B cell (primary cell): ENCODE measurements at regions not wholly inside any gene's neighbourhood (a gene's known extent, or its start where the extent isn't known, plus 50 kb on each side); places are given as distances from the start of the nearest gene placed in this dataset.

Source experiments
- EZH2 ChIP-seq: IDR thresholded peaks from 2 replicates; pipeline ENCODE4 v1.6.1; 2012; ENCODE audit warnings: borderline replicate concordance, low read depth, mild to moderate bottlenecking, moderate library complexity, low read length; ENCODE audit not compliant: insufficient read depth, poor library complexity, severe bottlenecking
- TF ChIP-seq, protein P1 (sequence below): fragments of 200-600 bp; IDR thresholded peaks from one replicate; pipeline ENCODE4 v1.8.0; 2022; ENCODE audit warnings: antibody characterized with exemption, mild to moderate bottlenecking

DNA sequence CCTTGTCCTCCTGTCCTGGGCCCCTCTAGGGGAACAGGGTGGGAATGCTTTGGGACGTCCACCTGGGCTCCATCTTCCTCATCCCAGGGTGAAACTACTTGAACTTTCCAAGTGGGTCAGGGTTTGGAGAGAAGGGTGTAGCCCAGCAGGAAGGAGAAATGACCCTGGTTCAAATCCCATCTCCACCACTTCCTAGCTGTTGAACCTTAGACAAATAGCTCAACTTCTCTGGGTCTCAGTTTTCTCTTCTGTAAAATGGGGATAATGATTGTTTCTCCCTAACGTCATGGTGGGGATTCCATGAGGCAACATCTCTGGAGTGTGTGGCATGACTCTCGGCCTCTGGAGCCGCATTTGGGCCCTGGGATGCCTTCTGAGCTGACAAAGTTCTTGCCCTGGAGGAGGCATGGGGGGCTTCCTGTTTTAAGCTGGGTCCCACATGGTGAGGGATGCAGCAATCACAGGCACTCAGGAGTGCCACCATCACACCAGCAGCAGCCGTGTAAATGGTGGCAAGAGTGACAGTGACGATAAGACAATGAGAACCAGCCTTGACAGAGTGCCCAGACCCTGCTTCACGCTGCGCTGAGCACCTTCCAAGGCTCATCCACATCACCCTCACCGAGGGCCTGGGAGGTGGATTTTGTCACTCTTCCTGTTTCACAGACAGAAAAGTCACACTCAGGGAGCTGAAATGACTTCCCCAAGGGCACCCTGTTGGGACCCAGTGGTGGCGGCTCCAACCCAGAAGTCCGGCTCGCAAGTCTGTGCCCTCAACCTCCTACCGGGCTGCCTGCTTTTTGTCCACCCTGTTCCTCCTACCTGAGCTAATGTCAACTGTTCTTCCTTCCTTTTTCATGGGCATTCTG is 69.5 kb upstream of the IER5L start:
- TF ChIP-seq, protein P1, sequence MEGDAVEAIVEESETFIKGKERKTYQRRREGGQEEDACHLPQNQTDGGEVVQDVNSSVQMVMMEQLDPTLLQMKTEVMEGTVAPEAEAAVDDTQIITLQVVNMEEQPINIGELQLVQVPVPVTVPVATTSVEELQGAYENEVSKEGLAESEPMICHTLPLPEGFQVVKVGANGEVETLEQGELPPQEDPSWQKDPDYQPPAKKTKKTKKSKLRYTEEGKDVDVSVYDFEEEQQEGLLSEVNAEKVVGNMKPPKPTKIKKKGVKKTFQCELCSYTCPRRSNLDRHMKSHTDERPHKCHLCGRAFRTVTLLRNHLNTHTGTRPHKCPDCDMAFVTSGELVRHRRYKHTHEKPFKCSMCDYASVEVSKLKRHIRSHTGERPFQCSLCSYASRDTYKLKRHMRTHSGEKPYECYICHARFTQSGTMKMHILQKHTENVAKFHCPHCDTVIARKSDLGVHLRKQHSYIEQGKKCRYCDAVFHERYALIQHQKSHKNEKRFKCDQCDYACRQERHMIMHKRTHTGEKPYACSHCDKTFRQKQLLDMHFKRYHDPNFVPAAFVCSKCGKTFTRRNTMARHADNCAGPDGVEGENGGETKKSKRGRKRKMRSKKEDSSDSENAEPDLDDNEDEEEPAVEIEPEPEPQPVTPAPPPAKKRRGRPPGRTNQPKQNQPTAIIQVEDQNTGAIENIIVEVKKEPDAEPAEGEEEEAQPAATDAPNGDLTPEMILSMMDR, result no peak
- TF ChIP-seq EZH2, result no peak
